ENCODE measurements at regions not wholly inside any gene's neighbourhood (a gene's known extent, or its start where the extent isn't known, plus 50 kb on each side); places are given as distances from the start of the nearest gene placed in this dataset.
"Not testable (repeated sequence)": the region's sequence is repeated elsewhere in the genome, so short reads cannot be mapped to it uniquely, and the experiment has no call there.

- H3K9me3 ChIP-seq (ENCODE audit: control insufficient read depth, low read depth, low read length); H3K36me3 ChIP-seq (ENCODE audit: control insufficient read depth in 2 of 2, extremely low read depth in 1 of 2, insufficient read depth in 2 of 2, low read length in 2 of 2); FAIRE-seq: not testable (repeated sequence)
Observed at GRCh38 chr17:62255791-62256190, 124.6 kb upstream of the EFCAB3 start.

GRCh38 chr17:62242076-62242475 lies 138.3 kb upstream of the EFCAB3 start:
- H3K9ac ChIP-seq (ENCODE audit: control insufficient read depth, extremely low read depth, insufficient read depth, low read length); H3K9me3 ChIP-seq (ENCODE audit: control insufficient read depth, low read depth, low read length); FAIRE-seq; H3K27ac ChIP-seq (ENCODE audit: control insufficient read depth, insufficient read depth, low read length); H3K4me1 ChIP-seq (ENCODE audit: control insufficient read depth, extremely low read depth, insufficient read depth, low read length); H3K79me2 ChIP-seq (ENCODE audit: control insufficient read depth, insufficient read depth, low read length); H3K36me3 ChIP-seq (ENCODE audit: control insufficient read depth in 2 of 2, extremely low read depth in 1 of 2, insufficient read depth in 2 of 2, low read length in 2 of 2); H3K4me2 ChIP-seq (ENCODE audit: control insufficient read depth, extremely low read depth, insufficient read depth, low read depth, low read length); dilution Hi-C loops (cut with MboI; ENCODE audit: extremely low pct_ligation_motif_present, low sequenced_read_pairs); H3K9me1 ChIP-seq (ENCODE audit: control insufficient read depth, extremely low read depth, insufficient read depth, low read length); DNase-seq (ENCODE audit: low read depth, low spot score); H4K20me1 ChIP-seq (ENCODE audit: control insufficient read depth, extremely low read depth, insufficient read depth, low read length); H3K4me3 ChIP-seq (ENCODE audit: control insufficient read depth in 2 of 3, extremely low read depth in 1 of 3, insufficient read depth in 2 of 3, low read depth in 1 of 3, low read length in 3 of 3); H3K27me3 ChIP-seq (ENCODE audit: control insufficient read depth, extremely low read depth, insufficient read depth, low read length); H2AFZ ChIP-seq (ENCODE audit: control insufficient read depth, low read length): not testable (repeated sequence)

More at GRCh38 chr17:62255791-62256190, 124.6 kb upstream of the EFCAB3 start:
- H2AFZ ChIP-seq (ENCODE audit: control insufficient read depth, low read length); H3K9ac ChIP-seq (ENCODE audit: control insufficient read depth, extremely low read depth, insufficient read depth, low read length); H3K79me2 ChIP-seq (ENCODE audit: control insufficient read depth, insufficient read depth, low read length); H3K4me3 ChIP-seq (ENCODE audit: control insufficient read depth in 2 of 3, extremely low read depth in 1 of 3, insufficient read depth in 2 of 3, low read depth in 1 of 3, low read length in 3 of 3); H3K27me3 ChIP-seq (ENCODE audit: control insufficient read depth, extremely low read depth, insufficient read depth, low read length); H3K9me1 ChIP-seq (ENCODE audit: control insufficient read depth, extremely low read depth, insufficient read depth, low read length); dilution Hi-C loops (cut with MboI; ENCODE audit: extremely low pct_ligation_motif_present, low sequenced_read_pairs); DNase-seq (ENCODE audit: low read depth, low spot score); H3K4me2 ChIP-seq (ENCODE audit: control insufficient read depth, extremely low read depth, insufficient read depth, low read depth, low read length); H4K20me1 ChIP-seq (ENCODE audit: control insufficient read depth, extremely low read depth, insufficient read depth, low read length); H3K4me1 ChIP-seq (ENCODE audit: control insufficient read depth, extremely low read depth, insufficient read depth, low read length); H3K27ac ChIP-seq (ENCODE audit: control insufficient read depth, insufficient read depth, low read length): not testable (repeated sequence)

- FAIRE-seq; H3K9ac ChIP-seq (ENCODE audit: control insufficient read depth, extremely low read depth, insufficient read depth, low read length); H2AFZ ChIP-seq (ENCODE audit: control insufficient read depth, low read length); H3K27ac ChIP-seq (ENCODE audit: control insufficient read depth, insufficient read depth, low read length); H3K4me2 ChIP-seq (ENCODE audit: control insufficient read depth, extremely low read depth, insufficient read depth, low read depth, low read length); H3K9me3 ChIP-seq (ENCODE audit: control insufficient read depth, low read depth, low read length); dilution Hi-C loops (cut with MboI; ENCODE audit: extremely low pct_ligation_motif_present, low sequenced_read_pairs); H3K79me2 ChIP-seq (ENCODE audit: control insufficient read depth, insufficient read depth, low read length); H3K27me3 ChIP-seq (ENCODE audit: control insufficient read depth, extremely low read depth, insufficient read depth, low read length); H4K20me1 ChIP-seq (ENCODE audit: control insufficient read depth, extremely low read depth, insufficient read depth, low read length); DNase-seq (ENCODE audit: low read depth, low spot score); H3K36me3 ChIP-seq (ENCODE audit: control insufficient read depth in 2 of 2, extremely low read depth in 1 of 2, insufficient read depth in 2 of 2, low read length in 2 of 2); H3K4me1 ChIP-seq (ENCODE audit: control insufficient read depth, extremely low read depth, insufficient read depth, low read length); H3K4me3 ChIP-seq (ENCODE audit: control insufficient read depth in 2 of 3, extremely low read depth in 1 of 3, insufficient read depth in 2 of 3, low read depth in 1 of 3, low read length in 3 of 3); H3K9me1 ChIP-seq (ENCODE audit: control insufficient read depth, extremely low read depth, insufficient read depth, low read length): not testable (repeated sequence)
Observed at GRCh38 chr17:62239569-62239968, 140.8 kb upstream of the EFCAB3 start.

- H3K79me2 ChIP-seq (ENCODE audit: control insufficient read depth, insufficient read depth, low read length); H3K9ac ChIP-seq (ENCODE audit: control insufficient read depth, extremely low read depth, insufficient read depth, low read length); H4K20me1 ChIP-seq (ENCODE audit: control insufficient read depth, extremely low read depth, insufficient read depth, low read length); H3K27me3 ChIP-seq (ENCODE audit: control insufficient read depth, extremely low read depth, insufficient read depth, low read length); H3K4me2 ChIP-seq (ENCODE audit: control insufficient read depth, extremely low read depth, insufficient read depth, low read depth, low read length); H3K9me1 ChIP-seq (ENCODE audit: control insufficient read depth, extremely low read depth, insufficient read depth, low read length); H3K36me3 ChIP-seq (ENCODE audit: control insufficient read depth in 2 of 2, extremely low read depth in 1 of 2, insufficient read depth in 2 of 2, low read length in 2 of 2); dilution Hi-C loops (cut with MboI; ENCODE audit: extremely low pct_ligation_motif_present, low sequenced_read_pairs); DNase-seq (ENCODE audit: low read depth, low spot score); H2AFZ ChIP-seq (ENCODE audit: control insufficient read depth, low read length); H3K9me3 ChIP-seq (ENCODE audit: control insufficient read depth, low read depth, low read length); H3K4me3 ChIP-seq (ENCODE audit: control insufficient read depth in 2 of 3, extremely low read depth in 1 of 3, insufficient read depth in 2 of 3, low read depth in 1 of 3, low read length in 3 of 3); H3K4me1 ChIP-seq (ENCODE audit: control insufficient read depth, extremely low read depth, insufficient read depth, low read length); H3K27ac ChIP-seq (ENCODE audit: control insufficient read depth, insufficient read depth, low read length); FAIRE-seq: not testable (repeated sequence)
Observed at GRCh38 chr17:62238551-62239338, 141.6 kb upstream of the EFCAB3 start.

- H3K9ac ChIP-seq (ENCODE audit: control insufficient read depth, extremely low read depth, insufficient read depth, low read length); FAIRE-seq; H3K9me1 ChIP-seq (ENCODE audit: control insufficient read depth, extremely low read depth, insufficient read depth, low read length); dilution Hi-C loops (cut with MboI; ENCODE audit: extremely low pct_ligation_motif_present, low sequenced_read_pairs); DNase-seq (ENCODE audit: low read depth, low spot score); H3K36me3 ChIP-seq (ENCODE audit: control insufficient read depth in 2 of 2, extremely low read depth in 1 of 2, insufficient read depth in 2 of 2, low read length in 2 of 2); H3K27me3 ChIP-seq (ENCODE audit: control insufficient read depth, extremely low read depth, insufficient read depth, low read length); H3K4me1 ChIP-seq (ENCODE audit: control insufficient read depth, extremely low read depth, insufficient read depth, low read length); H3K4me2 ChIP-seq (ENCODE audit: control insufficient read depth, extremely low read depth, insufficient read depth, low read depth, low read length); H3K79me2 ChIP-seq (ENCODE audit: control insufficient read depth, insufficient read depth, low read length); H3K4me3 ChIP-seq (ENCODE audit: control insufficient read depth in 2 of 3, extremely low read depth in 1 of 3, insufficient read depth in 2 of 3, low read depth in 1 of 3, low read length in 3 of 3); H4K20me1 ChIP-seq (ENCODE audit: control insufficient read depth, extremely low read depth, insufficient read depth, low read length); H3K27ac ChIP-seq (ENCODE audit: control insufficient read depth, insufficient read depth, low read length); H3K9me3 ChIP-seq (ENCODE audit: control insufficient read depth, low read depth, low read length); H2AFZ ChIP-seq (ENCODE audit: control insufficient read depth, low read length): not testable (repeated sequence)
Observed at GRCh38 chr17:62233822-62234481, 146.4 kb upstream of the EFCAB3 start.

All from keratinocyte (primary cell).